ENCODE measurements at regions not wholly inside any gene's neighbourhood (a gene's known extent, or its start where the extent isn't known, plus 50 kb on each side); places are given as distances from the start of the nearest gene placed in this dataset.
"Not testable (repeated sequence)": the region's sequence is repeated elsewhere in the genome, so short reads cannot be mapped to it uniquely, and the experiment has no call there.

- no peaks in the 10 kb centered on the region for H3F3A ChIP-seq (ENCODE audit: low read depth)
- no peak overlapping the region for H2AFZ ChIP-seq (ENCODE audit: low read length)
- H3K9me2 ChIP-seq (replicated peaks; ENCODE audit: low read depth, low read length): no peaks in the 10 kb centered on the region
- H3K27me3 ChIP-seq (ENCODE audit: insufficient read depth, low read length, poor library complexity, severe bottlenecking): no peaks in the 10 kb centered on the region
- H3K36me3 ChIP-seq (ENCODE audit: insufficient read depth, low read length): no peaks in the 10 kb centered on the region
- no peaks in the 10 kb centered on the region for H3K9me3 ChIP-seq (ENCODE audit: insufficient read depth, low read depth, low read length)
- no peaks in the 10 kb centered on the region for H3K79me2 ChIP-seq (ENCODE audit: insufficient read depth, low read length)
- no peak overlapping the region for H3K4me2 ChIP-seq (ENCODE audit: low read depth, low read length, poor library complexity, severe bottlenecking)
- H3K9ac ChIP-seq (ENCODE audit: low read depth, low read length, poor library complexity, severe bottlenecking): no peak overlapping the region
- H3K4me1 ChIP-seq (ENCODE audit: insufficient read depth, low read length, poor library complexity, severe bottlenecking): no peaks in the 10 kb centered on the region
- no peak overlapping the region for H3K4me3 ChIP-seq (ENCODE audit: low read length, poor library complexity, severe bottlenecking)
- no peaks in the 10 kb centered on the region for H4K20me1 ChIP-seq (ENCODE audit: insufficient read depth, low read length, poor library complexity, severe bottlenecking)
- no peak for TF ChIP-seq CTCF (conservative IDR thresholded peaks at IDR 0.05; ENCODE audit: low read length)
- TF ChIP-seq EZH2phosphoT487 (IDR thresholded peaks at IDR 0.05; ENCODE audit: borderline replicate concordance): no peak
Observed at GRCh38 chr7:131762753-131763152, 206.3 kb upstream of the PODXL start.

DNA sequence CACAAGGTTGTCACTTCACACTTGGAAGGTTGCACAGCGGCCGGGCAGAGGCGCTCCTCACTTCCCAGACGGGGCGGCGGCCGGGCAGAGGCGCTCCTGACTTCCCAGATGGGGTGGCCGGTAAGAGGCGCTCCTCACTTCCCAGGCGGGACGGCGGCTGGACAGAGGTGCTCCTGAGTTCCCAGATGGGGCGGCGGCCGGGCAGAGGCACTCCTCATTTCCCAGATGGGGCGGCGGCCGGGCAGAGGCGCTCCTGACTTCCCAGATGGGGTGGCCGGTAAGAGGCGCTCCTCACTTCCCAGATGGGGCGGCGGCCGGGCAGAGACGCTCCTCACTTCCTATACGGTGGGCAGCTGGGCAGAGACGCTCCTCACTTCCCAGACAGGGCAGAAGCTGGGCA lies 199.4 kb upstream of the PODXL start:
- not testable (repeated sequence) for H3K27me3 ChIP-seq (ENCODE audit: insufficient read depth, low read length, poor library complexity, severe bottlenecking); H3K36me3 ChIP-seq (ENCODE audit: insufficient read depth, low read length); H3K4me2 ChIP-seq (ENCODE audit: low read depth, low read length, poor library complexity, severe bottlenecking); H3K79me2 ChIP-seq (ENCODE audit: insufficient read depth, low read length); H3K9me3 ChIP-seq (ENCODE audit: insufficient read depth, low read depth, low read length); H3F3A ChIP-seq (ENCODE audit: low read depth); H3K9me2 ChIP-seq (replicated peaks; ENCODE audit: low read depth, low read length); H3K4me1 ChIP-seq (ENCODE audit: insufficient read depth, low read length, poor library complexity, severe bottlenecking); H3K9ac ChIP-seq (ENCODE audit: low read depth, low read length, poor library complexity, severe bottlenecking); H4K20me1 ChIP-seq (ENCODE audit: insufficient read depth, low read length, poor library complexity, severe bottlenecking); H2AFZ ChIP-seq (ENCODE audit: low read length); H3K4me3 ChIP-seq (ENCODE audit: low read length, poor library complexity, severe bottlenecking)

GRCh38 chr7:131753620-131754222 lies 197.3 kb upstream of the PODXL start:
- no peaks in the 10 kb centered on the region for H3K9me2 ChIP-seq (replicated peaks; ENCODE audit: low read depth, low read length)
- no peaks in the 10 kb centered on the region for H3K4me1 ChIP-seq (ENCODE audit: insufficient read depth, low read length, poor library complexity, severe bottlenecking)
- H4K20me1 ChIP-seq (ENCODE audit: insufficient read depth, low read length, poor library complexity, severe bottlenecking): no peaks in the 10 kb centered on the region
- no peak overlapping the region for H3K4me2 ChIP-seq (ENCODE audit: low read depth, low read length, poor library complexity, severe bottlenecking)
- no peaks in the 10 kb centered on the region for H3K9me3 ChIP-seq (ENCODE audit: insufficient read depth, low read depth, low read length)
- H3K79me2 ChIP-seq (ENCODE audit: insufficient read depth, low read length): no peaks in the 10 kb centered on the region
- H3F3A ChIP-seq (ENCODE audit: low read depth): no peaks in the 10 kb centered on the region
- TF ChIP-seq EZH2phosphoT487 (IDR thresholded peaks at IDR 0.05; ENCODE audit: borderline replicate concordance): no peak
- peak; percentile 39; the same call in 1 of the 2 replicates for TF ChIP-seq CTCF (conservative IDR thresholded peaks at IDR 0.05; ENCODE audit: low read length)
- no peak overlapping the region for H3K4me3 ChIP-seq (ENCODE audit: low read length, poor library complexity, severe bottlenecking)
- no peak overlapping the region for H3K9ac ChIP-seq (ENCODE audit: low read depth, low read length, poor library complexity, severe bottlenecking)
- no peak overlapping the region for H2AFZ ChIP-seq (ENCODE audit: low read length)
- H3K27me3 ChIP-seq (ENCODE audit: insufficient read depth, low read length, poor library complexity, severe bottlenecking): no peaks in the 10 kb centered on the region
- no peaks in the 10 kb centered on the region for H3K36me3 ChIP-seq (ENCODE audit: insufficient read depth, low read length)

DNA sequence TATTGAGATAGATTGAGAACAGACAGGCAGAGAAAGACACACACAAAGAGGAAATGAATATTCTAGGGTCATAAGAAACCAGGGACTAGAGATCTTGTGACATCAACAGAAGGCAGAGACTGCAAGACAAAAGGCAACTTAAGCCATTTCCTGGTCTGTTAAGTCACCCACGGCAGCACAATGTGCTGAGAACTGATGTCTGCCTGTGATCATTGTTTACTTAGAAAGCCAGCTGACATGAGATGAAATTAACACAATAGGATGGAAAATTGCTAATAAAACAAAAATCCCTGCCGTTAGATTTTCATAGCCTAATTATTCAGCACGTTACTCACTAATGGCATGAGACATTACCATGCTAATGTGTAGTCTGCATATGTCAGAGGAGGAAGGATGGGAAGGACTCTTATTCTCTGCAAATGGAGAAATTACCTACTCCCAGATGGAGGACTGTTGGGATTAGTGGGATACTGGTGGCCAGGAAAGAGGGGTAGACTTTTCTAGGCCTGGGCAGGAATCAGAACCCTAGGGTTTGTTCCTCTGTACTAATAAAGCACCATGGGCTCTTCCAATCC lies 191.3 kb upstream of the PODXL start:
- Histone ChIP-seq H3K4me2 (ENCODE audit: low read depth, low read length, poor library complexity, severe bottlenecking) (no peak overlapping the region), H3K4me1 (ENCODE audit: insufficient read depth, low read length, poor library complexity, severe bottlenecking) (no peaks in the 10 kb centered on the region), H3K79me2 (ENCODE audit: insufficient read depth, low read length) (no peaks in the 10 kb centered on the region), H4K20me1 (ENCODE audit: insufficient read depth, low read length, poor library complexity, severe bottlenecking) (no peaks in the 10 kb centered on the region), H3K4me3 (ENCODE audit: low read length, poor library complexity, severe bottlenecking) (no peak overlapping the region), H3K9me2 (replicated peaks; ENCODE audit: low read depth, low read length) (no peaks in the 10 kb centered on the region), H3K27me3 (ENCODE audit: insufficient read depth, low read length, poor library complexity, severe bottlenecking) (no peaks in the 10 kb centered on the region), H3K9me3 (ENCODE audit: insufficient read depth, low read depth, low read length) (no peaks in the 10 kb centered on the region), H3K9ac (ENCODE audit: low read depth, low read length, poor library complexity, severe bottlenecking) (no peak overlapping the region), H3F3A (ENCODE audit: low read depth) (no peaks in the 10 kb centered on the region), H2AFZ (ENCODE audit: low read length) (no peak overlapping the region), H3K36me3 (ENCODE audit: insufficient read depth, low read length) (no peaks in the 10 kb centered on the region)
- TF ChIP-seq CTCF (conservative IDR thresholded peaks at IDR 0.05; ENCODE audit: low read length): no peak
- TF ChIP-seq EZH2phosphoT487 (IDR thresholded peaks at IDR 0.05; ENCODE audit: borderline replicate concordance): no peak
